ENCODE measurements at regions not wholly inside any gene's neighbourhood (a gene's known extent, or its start where the extent isn't known, plus 50 kb on each side); places are given as distances from the start of the nearest gene placed in this dataset.

DNA sequence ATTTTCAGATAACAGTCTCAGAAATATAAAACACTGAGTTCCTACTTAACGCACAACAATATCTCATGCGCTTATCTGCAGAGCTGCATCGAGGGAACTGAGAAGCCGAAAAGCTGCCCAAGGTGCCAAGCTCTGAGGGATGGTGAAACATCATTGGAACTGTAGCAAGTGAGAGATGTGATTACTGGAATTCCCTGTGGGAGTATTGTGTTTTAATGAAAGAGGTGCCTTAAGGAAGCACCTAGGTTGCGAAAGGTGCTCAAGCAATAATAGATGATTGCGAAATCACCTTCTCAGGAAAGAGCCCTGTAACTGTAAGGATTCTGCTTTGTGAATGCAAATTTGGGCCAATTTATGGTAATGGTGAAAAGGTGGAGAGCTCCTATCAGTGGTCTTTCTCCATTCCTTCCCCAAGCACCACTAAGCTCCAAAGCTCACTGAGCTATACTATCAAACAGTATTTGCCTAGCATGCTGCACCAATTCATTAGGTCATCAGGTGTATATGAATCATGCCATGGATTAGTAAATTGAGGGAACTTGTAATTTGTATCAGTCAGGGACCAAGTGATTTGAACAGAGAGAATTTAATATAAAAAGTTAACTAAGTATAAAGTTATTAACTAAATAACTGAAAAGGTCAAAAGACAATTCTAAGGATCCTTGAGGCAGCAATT, 59.0 kb upstream of the ATP8A1 start:
- H3K36me3 ChIP-seq: no peaks in the 10 kb centered on the region
- H3K27me3 ChIP-seq (ENCODE audit: low read depth): no peaks in the 10 kb centered on the region
- DNase-seq: no peak
- no peaks in the 10 kb centered on the region for H3K4me1 ChIP-seq
- intact Hi-C loops (cut with DNase I): no loop called here
- ATAC-seq: peak; percentile 59 to 70
- H3K9me3 ChIP-seq: no peaks in the 10 kb centered on the region
- H3K4me3 ChIP-seq: no peak overlapping the region
- H3K27ac ChIP-seq: no peak overlapping the region
- TF ChIP-seq, protein P1, sequence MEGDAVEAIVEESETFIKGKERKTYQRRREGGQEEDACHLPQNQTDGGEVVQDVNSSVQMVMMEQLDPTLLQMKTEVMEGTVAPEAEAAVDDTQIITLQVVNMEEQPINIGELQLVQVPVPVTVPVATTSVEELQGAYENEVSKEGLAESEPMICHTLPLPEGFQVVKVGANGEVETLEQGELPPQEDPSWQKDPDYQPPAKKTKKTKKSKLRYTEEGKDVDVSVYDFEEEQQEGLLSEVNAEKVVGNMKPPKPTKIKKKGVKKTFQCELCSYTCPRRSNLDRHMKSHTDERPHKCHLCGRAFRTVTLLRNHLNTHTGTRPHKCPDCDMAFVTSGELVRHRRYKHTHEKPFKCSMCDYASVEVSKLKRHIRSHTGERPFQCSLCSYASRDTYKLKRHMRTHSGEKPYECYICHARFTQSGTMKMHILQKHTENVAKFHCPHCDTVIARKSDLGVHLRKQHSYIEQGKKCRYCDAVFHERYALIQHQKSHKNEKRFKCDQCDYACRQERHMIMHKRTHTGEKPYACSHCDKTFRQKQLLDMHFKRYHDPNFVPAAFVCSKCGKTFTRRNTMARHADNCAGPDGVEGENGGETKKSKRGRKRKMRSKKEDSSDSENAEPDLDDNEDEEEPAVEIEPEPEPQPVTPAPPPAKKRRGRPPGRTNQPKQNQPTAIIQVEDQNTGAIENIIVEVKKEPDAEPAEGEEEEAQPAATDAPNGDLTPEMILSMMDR (IDR thresholded peaks at IDR 0.05): no peak

DNA sequence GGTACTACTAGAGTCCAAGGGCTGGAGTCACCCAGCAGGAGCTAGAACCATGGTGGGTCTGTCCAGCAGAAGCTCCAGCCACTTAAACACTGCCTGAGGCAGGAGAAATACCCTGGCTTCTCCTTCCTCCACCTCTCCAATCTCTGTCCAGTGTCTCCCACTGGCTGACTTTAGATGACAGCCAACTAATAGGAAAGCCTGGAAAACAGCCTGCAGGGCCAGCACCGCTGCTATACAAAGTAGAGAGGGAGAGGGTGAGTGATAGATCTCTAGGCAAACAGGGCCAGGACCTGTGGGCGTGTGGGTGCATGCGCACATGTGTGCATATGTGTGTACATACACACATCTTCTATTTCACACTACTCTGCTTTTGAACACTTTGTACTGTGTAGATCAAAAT, 56.5 kb upstream of the ATP8A1 start:
- intact Hi-C loops (cut with DNase I): no loop called here
- no peak for DNase-seq
- TF ChIP-seq, protein P1 (IDR thresholded peaks at IDR 0.05): no peak

GRCh38 chr4:42712854-42713253, 55.9 kb upstream of the ATP8A1 start:
- Histone ChIP-seq H3K27me3 (ENCODE audit: low read depth) (no peaks in the 10 kb centered on the region), H3K27ac (no peak overlapping the region), H3K4me1 (no peaks in the 10 kb centered on the region), H3K9me3 (no peaks in the 10 kb centered on the region), H3K36me3 (no peaks in the 10 kb centered on the region), H3K4me3 (no peak overlapping the region)
- intact Hi-C loops (cut with DNase I): no loop called here
- TF ChIP-seq, protein P1 (IDR thresholded peaks at IDR 0.05): no peak
- no peak for DNase-seq
- ATAC-seq: no peak

More for the DNA sequence above, 56.5 kb upstream of the ATP8A1 start:
- no peak overlapping the region for H3K4me3 ChIP-seq
- H3K9me3 ChIP-seq: no peaks in the 10 kb centered on the region
- H3K27me3 ChIP-seq (ENCODE audit: low read depth): no peaks in the 10 kb centered on the region
- ATAC-seq: no peak
- no peaks in the 10 kb centered on the region for H3K4me1 ChIP-seq
- H3K36me3 ChIP-seq: no peaks in the 10 kb centered on the region
- no peak overlapping the region for H3K27ac ChIP-seq

- no peak overlapping the region for H3K4me3 ChIP-seq
- TF ChIP-seq, protein P1 (IDR thresholded peaks at IDR 0.05): no peak
- no peaks in the 10 kb centered on the region for H3K4me1 ChIP-seq
- H3K27ac ChIP-seq: no peak overlapping the region
- H3K27me3 ChIP-seq (ENCODE audit: low read depth): no peaks in the 10 kb centered on the region
- no peaks in the 10 kb centered on the region for H3K36me3 ChIP-seq
- H3K9me3 ChIP-seq: no peaks in the 10 kb centered on the region
- DNase-seq (no peak), ATAC-seq (no peak)
- intact Hi-C loops (cut with DNase I): no loop called here
These were observed 54.6 kb upstream of the ATP8A1 start for GRCh38 chr4:42711496-42711895.

GRCh38 chr4:42710761-42711160, 53.9 kb upstream of the ATP8A1 start:
- intact Hi-C loops (cut with DNase I): no loop called here
- no peaks in the 10 kb centered on the region for H3K36me3 ChIP-seq
- no peaks in the 10 kb centered on the region for H3K9me3 ChIP-seq
- DNase-seq (no peak), ATAC-seq (no peak)
- H3K4me3 ChIP-seq: no peak overlapping the region
- no peaks in the 10 kb centered on the region for H3K4me1 ChIP-seq
- TF ChIP-seq, protein P1 (IDR thresholded peaks at IDR 0.05): no peak
- no peak overlapping the region for H3K27ac ChIP-seq
- H3K27me3 ChIP-seq (ENCODE audit: low read depth): no peaks in the 10 kb centered on the region
